ENCODE measurements at regions not wholly inside any gene's neighbourhood (a gene's known extent, or its start where the extent isn't known, plus 50 kb on each side); places are given as distances from the start of the nearest gene placed in this dataset.
"Not testable (repeated sequence)": the region's sequence is repeated elsewhere in the genome, so short reads cannot be mapped to it uniquely, and the experiment has no call there.

- H3K36me3 Mint-ChIP-seq, result no peaks in the 10 kb centered on the region
- peaks cover 39% of the 10 kb centered on the region for H3K4me1 Mint-ChIP-seq
- no peaks in the 10 kb centered on the region for H3K9me3 Mint-ChIP-seq
- DNase-seq, result no peak
- no peak overlapping the region for H3K4me3 Mint-ChIP-seq
- no peaks in the 10 kb centered on the region for H3K27me3 Mint-ChIP-seq
- peak overlapping the region; percentile 71 for H3K27ac Mint-ChIP-seq
Measured at GRCh38 chr1:228937851-228938536, 202.7 kb downstream of the RHOU start.

GRCh38 chr1:228938537-228938901 is 203.2 kb downstream of the RHOU start:
- H3K27ac Mint-ChIP-seq, result peak overlapping the region; percentile 71
- no peaks in the 10 kb centered on the region for H3K27me3 Mint-ChIP-seq
- DNase-seq, result peak; percentile 18
- H3K9me3 Mint-ChIP-seq, result no peaks in the 10 kb centered on the region
- H3K4me1 Mint-ChIP-seq, result peaks cover 39% of the 10 kb centered on the region
- no peak overlapping the region for H3K4me3 Mint-ChIP-seq
- H3K36me3 Mint-ChIP-seq, result no peaks in the 10 kb centered on the region

GRCh38 chr1:228939001-228939691 is 203.9 kb downstream of the RHOU start:
- Mint-ChIP-seq H3K27ac (no peak overlapping the region), H3K4me3 (no peak overlapping the region), H3K9me3 (no peaks in the 10 kb centered on the region), H3K4me1 (peaks cover 39% of the 10 kb centered on the region), H3K27me3 (no peaks in the 10 kb centered on the region), H3K36me3 (no peaks in the 10 kb centered on the region)
- DNase-seq, result no peak

GRCh38 chr1:228939881-228940392 is 204.7 kb downstream of the RHOU start:
- Mint-ChIP-seq H3K27ac (no peak overlapping the region), H3K27me3 (no peaks in the 10 kb centered on the region), H3K36me3 (no peaks in the 10 kb centered on the region)

GRCh38 chr1:228940526-228940925 is 205.2 kb downstream of the RHOU start:
- Mint-ChIP-seq H3K9me3 (no peaks in the 10 kb centered on the region), H3K4me3 (no peak overlapping the region), H3K4me1 (peaks cover 39% of the 10 kb centered on the region), H3K27ac (no peak overlapping the region), H3K27me3 (no peaks in the 10 kb centered on the region), H3K36me3 (no peaks in the 10 kb centered on the region)
- no peak for DNase-seq

More at GRCh38 chr1:228939881-228940392, 204.7 kb downstream of the RHOU start:
- no peak for DNase-seq
- no peak overlapping the region for H3K4me3 Mint-ChIP-seq
- H3K9me3 Mint-ChIP-seq, result no peaks in the 10 kb centered on the region
- H3K4me1 Mint-ChIP-seq, result peaks cover 39% of the 10 kb centered on the region

GRCh38 chr1:228940926-228941325 is 205.6 kb downstream of the RHOU start:
- DNase-seq, result no peak
- H3K4me1 Mint-ChIP-seq, result peaks cover 35% of the 10 kb centered on the region
- H3K36me3 Mint-ChIP-seq, result no peaks in the 10 kb centered on the region
- H3K27ac Mint-ChIP-seq, result no peak overlapping the region
- no peak overlapping the region for H3K4me3 Mint-ChIP-seq
- no peaks in the 10 kb centered on the region for H3K27me3 Mint-ChIP-seq
- H3K9me3 Mint-ChIP-seq, result no peaks in the 10 kb centered on the region

GRCh38 chr1:228941666-228942065 is 206.4 kb downstream of the RHOU start:
- peaks cover 27% of the 10 kb centered on the region for H3K4me1 Mint-ChIP-seq
- H3K4me3 Mint-ChIP-seq, result no peak overlapping the region
- DNase-seq, result no peak
- no peaks in the 10 kb centered on the region for H3K27me3 Mint-ChIP-seq
- H3K27ac Mint-ChIP-seq, result no peak overlapping the region
- no peaks in the 10 kb centered on the region for H3K36me3 Mint-ChIP-seq
- no peaks in the 10 kb centered on the region for H3K9me3 Mint-ChIP-seq

GRCh38 chr1:228943436-228943835 is 208.2 kb downstream of the RHOU start:
- Mint-ChIP-seq H3K4me1 (peaks cover 10% of the 10 kb centered on the region), H3K27ac (no peak overlapping the region), H3K9me3 (no peaks in the 10 kb centered on the region), H3K27me3 (no peaks in the 10 kb centered on the region), H3K36me3 (no peaks in the 10 kb centered on the region), H3K4me3 (no peak overlapping the region)
- DNase-seq, result no peak

GRCh38 chr1:228944296-228944695 is 209.0 kb downstream of the RHOU start:
- Mint-ChIP-seq H3K9me3 (no peaks in the 10 kb centered on the region), H3K36me3 (no peaks in the 10 kb centered on the region), H3K27me3 (no peaks in the 10 kb centered on the region), H3K4me3 (no peak overlapping the region), H3K27ac (no peak overlapping the region), H3K4me1 (peaks cover 1% of the 10 kb centered on the region)
- DNase-seq, result no peak

- Mint-ChIP-seq H3K36me3 (no peaks in the 10 kb centered on the region), H3K4me3 (no peak overlapping the region), H3K27me3 (no peaks in the 10 kb centered on the region), H3K4me1 (no peaks in the 10 kb centered on the region), H3K9me3 (no peaks in the 10 kb centered on the region), H3K27ac (no peak overlapping the region)
- DNase-seq, result no peak
Measured at GRCh38 chr1:228944935-228945371, 209.7 kb downstream of the RHOU start.

GRCh38 chr1:228945885-228946284 is 210.6 kb downstream of the RHOU start:
- Mint-ChIP-seq H3K27ac (no peak overlapping the region), H3K36me3 (no peaks in the 10 kb centered on the region), H3K4me3 (no peak overlapping the region), H3K4me1 (no peaks in the 10 kb centered on the region), H3K27me3 (no peaks in the 10 kb centered on the region), H3K9me3 (no peaks in the 10 kb centered on the region)
- no peak for DNase-seq

- not testable (repeated sequence) for H3K9me3 Mint-ChIP-seq, H3K36me3 Mint-ChIP-seq, H3K27ac Mint-ChIP-seq, DNase-seq, H3K4me3 Mint-ChIP-seq, H3K27me3 Mint-ChIP-seq, H3K4me1 Mint-ChIP-seq
Measured at GRCh38 chr1:228949617-228950016, 214.3 kb downstream of the RHOU start.

- Mint-ChIP-seq H3K4me3 (no peak overlapping the region), H3K9me3 (no peaks in the 10 kb centered on the region), H3K27ac (no peak overlapping the region), H3K36me3 (no peaks in the 10 kb centered on the region), H3K27me3 (no peaks in the 10 kb centered on the region), H3K4me1 (peaks cover 4% of the 10 kb centered on the region)
- DNase-seq, result no peak
Measured at GRCh38 chr1:228953207-228953606, 217.9 kb downstream of the RHOU start.

- H3K9me3 Mint-ChIP-seq, H3K4me1 Mint-ChIP-seq, H3K27me3 Mint-ChIP-seq, H3K4me3 Mint-ChIP-seq, H3K36me3 Mint-ChIP-seq, DNase-seq, H3K27ac Mint-ChIP-seq: not testable (repeated sequence)
Measured at GRCh38 chr1:228953808-228954207, 218.5 kb downstream of the RHOU start.

- no peak overlapping the region for H3K27ac Mint-ChIP-seq
- no peak overlapping the region for H3K4me3 Mint-ChIP-seq
- H3K9me3 Mint-ChIP-seq, result no peaks in the 10 kb centered on the region
- H3K4me1 Mint-ChIP-seq, result peaks cover 4% of the 10 kb centered on the region
- H3K36me3 Mint-ChIP-seq, result no peaks in the 10 kb centered on the region
- no peaks in the 10 kb centered on the region for H3K27me3 Mint-ChIP-seq
- DNase-seq, result no peak
Measured at GRCh38 chr1:228955691-228956090, 220.4 kb downstream of the RHOU start.

- Mint-ChIP-seq H3K36me3 (no peaks in the 10 kb centered on the region), H3K27ac (no peak overlapping the region), H3K27me3 (no peaks in the 10 kb centered on the region), H3K9me3 (no peaks in the 10 kb centered on the region), H3K4me3 (no peak overlapping the region), H3K4me1 (peaks cover 4% of the 10 kb centered on the region)
- DNase-seq, result no peak
Measured at GRCh38 chr1:228956864-228957263, 221.6 kb downstream of the RHOU start.

Measured in activated naive CD8-positive, alpha-beta T cell treated with anti-CD3 and anti-CD28 coated beads for 36 hours (primary cell).